AG08395 (cell line): ENCODE measurements at regions not wholly inside any gene's neighbourhood (a gene's known extent, or its start where the extent isn't known, plus 50 kb on each side); places are given as distances from the start of the nearest gene placed in this dataset.
"Not testable (repeated sequence)": the region's sequence is repeated elsewhere in the genome, so short reads cannot be mapped to it uniquely, and the experiment has no call there.

Experiments
- DNase-seq: peaks from one replicate; pipeline ENCODE4 v3.0.0; 2012; ENCODE audit warnings: mixed read lengths, low spot score

DNA sequence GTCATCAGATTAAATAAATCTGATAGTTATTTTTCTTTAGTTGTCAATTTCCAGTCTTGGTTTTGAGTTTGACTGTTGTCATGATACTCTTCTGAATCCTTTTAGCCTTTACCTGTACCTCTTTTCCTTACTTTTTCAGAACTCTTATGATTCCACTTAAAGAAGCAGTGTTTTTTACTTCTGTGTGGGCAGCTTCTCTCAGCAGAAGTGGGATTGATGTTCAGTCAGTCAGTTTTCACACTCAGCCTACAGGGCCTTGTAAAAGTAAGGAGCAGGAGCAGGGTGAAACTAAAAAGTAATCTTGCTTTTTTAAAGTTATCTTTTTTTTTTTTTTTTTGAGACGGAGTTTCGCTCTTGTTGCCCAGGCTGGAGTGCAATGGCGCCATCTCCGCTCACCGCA is 75.1 kb downstream of the HAUS1 start:
- DNase-seq = no peak

- DNase-seq = no peak
These were observed 78.6 kb downstream of the HAUS1 start for GRCh38 chr18:46182633-46183358.

GRCh38 chr18:46184296-46184695 is 80.1 kb downstream of the HAUS1 start:
- not testable (repeated sequence) for DNase-seq

DNA sequence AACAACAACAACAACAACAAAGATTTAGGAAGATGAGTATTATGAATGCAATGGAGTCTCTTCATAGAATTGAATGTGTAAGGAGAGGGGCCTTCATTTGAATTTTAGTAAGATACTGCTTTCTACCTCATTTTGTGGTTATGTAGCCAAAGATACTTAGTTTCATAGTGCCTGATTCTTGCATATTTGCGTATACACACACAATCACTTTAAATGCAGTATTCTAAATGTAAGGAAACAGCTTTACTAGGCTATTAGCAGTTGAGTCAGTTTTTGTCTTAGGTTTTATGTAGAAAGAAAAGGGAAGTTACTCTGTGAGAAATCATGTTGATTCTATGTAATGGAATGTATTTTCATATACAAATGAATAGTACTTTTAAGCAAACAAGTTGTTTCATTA is 80.5 kb downstream of the HAUS1 start:
- DNase-seq = no peak

- no peak for DNase-seq
These were observed 86.5 kb downstream of the HAUS1 start for GRCh38 chr18:46190667-46191066.

- DNase-seq = no peak
These were observed 92.5 kb downstream of the HAUS1 start for GRCh38 chr18:46196627-46197243.

DNA sequence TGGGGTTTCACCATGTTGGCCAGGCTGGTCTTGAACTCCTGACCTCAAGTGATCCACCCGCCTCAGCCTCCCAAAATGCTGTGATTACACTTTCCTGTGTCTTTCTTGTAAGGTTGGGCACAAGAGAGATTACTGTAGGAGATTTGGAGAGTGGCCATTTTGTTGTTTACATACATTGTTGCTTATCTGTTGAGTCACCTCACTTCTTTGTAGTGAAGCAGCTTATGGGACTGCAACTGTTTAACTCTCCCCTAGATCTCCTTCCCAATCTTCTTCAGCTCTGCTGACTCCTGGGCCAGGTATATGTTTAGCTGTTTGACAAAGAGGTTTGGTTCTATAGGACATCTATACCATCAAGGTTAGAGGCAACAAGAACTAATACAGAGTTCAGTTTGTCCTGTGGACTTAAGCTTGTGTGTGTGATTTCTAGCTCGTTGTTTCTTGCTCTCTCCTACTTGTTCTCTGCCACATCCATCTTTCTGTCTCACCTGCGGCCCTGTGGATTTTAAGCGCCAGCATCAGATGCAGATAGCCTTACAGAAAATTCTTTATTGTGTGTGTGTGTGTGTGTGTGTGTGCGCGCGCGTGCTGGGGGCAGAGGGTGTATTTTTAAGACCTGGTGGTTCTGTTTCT is 95.4 kb downstream of the HAUS1 start:
- no peak for DNase-seq

GRCh38 chr18:46200178-46201055 is 96.2 kb downstream of the HAUS1 start:
- DNase-seq = not testable (repeated sequence)

DNA sequence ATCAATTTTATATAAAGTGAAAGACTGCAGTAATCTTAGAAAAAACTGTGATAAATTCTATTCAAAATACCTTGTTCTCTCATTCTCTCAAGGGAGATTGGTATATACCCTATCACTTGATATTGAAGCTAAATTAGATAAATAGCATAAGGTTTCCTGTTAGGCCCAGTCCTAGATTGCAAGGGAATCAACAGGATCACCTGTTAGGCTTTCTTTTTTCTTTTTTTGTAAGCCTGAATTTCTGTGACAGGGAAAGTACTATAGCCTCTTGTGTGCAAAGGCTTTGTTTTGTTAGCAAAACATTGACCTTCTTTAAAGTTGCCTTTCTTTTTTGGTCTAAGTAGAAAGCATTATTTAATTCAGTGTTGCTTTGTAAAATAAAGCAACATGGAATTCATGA is 100.0 kb downstream of the HAUS1 start:
- no peak for DNase-seq

- no peak for DNase-seq
These were observed 103.8 kb downstream of the HAUS1 start for GRCh38 chr18:46207985-46208384.

- DNase-seq = no peak
These were observed 105.0 kb downstream of the HAUS1 start for GRCh38 chr18:46209161-46209560.

DNA sequence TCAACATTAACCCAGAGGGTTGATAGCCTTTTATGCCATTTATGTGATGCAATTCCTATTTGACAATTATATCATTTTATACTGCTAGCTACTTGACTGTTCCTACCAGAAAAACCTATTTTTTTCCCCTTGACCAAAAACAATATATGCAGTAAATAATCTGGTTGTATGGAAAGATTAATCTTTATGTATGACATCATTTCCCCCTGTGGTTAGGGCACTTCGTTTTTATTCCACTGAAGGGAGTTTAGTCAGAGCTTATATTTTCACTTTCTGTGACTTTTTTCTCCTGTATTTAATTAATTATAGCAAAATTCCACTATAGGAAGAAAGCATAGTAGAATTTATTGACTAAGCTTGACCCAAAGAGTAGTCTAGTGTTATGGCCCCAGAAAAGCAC is 107.6 kb downstream of the HAUS1 start:
- DNase-seq = peak; percentile 46

GRCh38 chr18:46212398-46212797 is 108.2 kb downstream of the HAUS1 start:
- DNase-seq = no peak

GRCh38 chr18:46213295-46213694 is 109.1 kb downstream of the HAUS1 start:
- DNase-seq = peak; percentile 11

DNA sequence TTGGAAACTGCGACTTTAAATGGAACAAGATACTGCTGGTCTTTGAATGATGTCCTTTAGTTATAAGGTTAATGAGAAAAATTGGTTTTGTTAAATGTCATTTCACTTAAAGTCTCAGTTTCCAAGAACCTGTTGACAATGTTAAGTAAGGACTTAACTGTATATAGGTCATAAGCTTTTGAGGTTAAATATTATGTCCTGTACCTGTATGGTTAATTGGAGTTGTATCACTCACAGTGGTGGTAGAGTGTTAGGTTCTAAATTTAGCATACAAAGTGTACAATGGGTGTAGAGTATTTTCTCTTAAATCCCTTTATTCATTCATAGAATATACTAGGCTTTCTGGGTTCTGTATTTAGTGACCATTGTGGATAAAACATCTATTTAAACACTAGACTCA is 110.2 kb downstream of the HAUS1 start:
- no peak for DNase-seq

DNA sequence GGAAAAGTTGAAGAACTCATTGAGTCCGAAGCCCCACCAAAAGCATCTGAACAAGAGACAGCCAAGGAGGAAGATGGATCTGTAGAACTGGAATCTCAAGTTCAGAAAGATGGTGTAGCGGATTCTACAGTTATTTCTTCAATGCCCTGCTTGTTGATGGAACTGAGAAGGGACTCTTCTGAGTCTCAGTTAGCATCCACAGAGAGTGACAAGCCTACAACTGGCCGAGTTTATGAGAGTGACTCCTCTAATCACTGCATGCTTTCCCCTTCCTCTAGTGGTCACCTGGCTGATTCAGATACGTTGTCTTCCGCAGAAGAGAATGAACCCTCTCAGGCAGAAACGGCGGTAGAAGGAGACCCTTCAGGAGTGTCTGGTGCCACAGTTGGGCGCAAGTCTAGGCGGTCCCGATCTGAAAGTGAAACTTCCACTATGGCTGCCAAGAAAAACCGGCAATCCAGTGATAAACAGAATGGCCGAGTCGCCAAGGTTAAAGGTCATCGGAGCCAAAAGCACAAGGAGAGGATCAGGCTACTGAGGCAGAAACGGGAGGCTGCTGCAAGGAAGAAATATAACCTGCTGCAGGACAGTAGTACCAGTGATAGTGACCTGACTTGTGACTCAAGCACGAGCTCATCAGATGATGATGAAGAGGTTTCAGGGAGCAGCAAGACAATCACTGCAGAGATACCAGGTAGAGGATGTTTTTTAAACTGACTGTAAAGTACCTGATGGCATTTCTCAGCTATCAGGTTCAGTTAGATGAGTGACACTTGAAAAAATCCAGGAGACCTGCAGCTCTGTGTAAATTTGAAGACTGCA is 111.9 kb downstream of the HAUS1 start:
- DNase-seq = no peak

DNA sequence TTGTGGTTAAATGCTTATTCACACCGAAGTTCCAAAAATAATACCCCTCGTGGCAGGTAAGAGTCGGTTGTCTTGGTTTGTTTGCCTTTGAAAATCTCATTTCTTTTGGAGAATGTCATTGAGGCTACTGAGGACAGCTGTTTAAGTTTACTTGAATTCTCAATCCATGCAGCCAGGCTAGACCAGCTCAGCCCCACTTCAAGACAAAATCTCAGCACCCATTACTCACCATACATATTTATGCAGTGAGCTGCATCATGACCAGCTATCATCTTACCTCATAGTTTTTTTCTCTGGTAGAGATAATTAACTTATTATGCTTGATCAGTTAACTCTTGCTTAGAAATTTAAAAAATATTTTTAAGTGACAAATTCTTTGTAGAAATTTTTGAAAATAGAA is 115.9 kb downstream of the HAUS1 start:
- peak; percentile 71 for DNase-seq

DNA sequence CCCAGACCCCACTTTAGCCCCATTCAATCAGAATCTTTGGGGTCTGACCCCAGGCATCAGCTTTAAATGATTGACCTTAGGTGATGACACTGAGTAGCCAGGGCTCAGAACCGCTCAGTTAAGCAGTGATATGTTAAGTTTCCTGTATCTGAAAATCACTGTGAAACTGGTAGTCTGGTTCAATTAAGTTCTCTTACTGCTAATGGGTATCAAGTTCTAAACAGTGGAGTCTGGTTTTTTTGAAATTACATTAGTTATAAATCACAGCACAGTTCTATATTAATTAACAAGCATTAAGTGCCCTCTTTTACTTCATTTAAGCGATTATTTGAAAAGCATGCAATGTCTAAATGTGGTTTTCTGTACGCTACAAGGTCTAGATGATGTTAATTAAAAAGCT is 117.9 kb downstream of the HAUS1 start:
- no peak for DNase-seq

GRCh38 chr18:46222710-46223360 is 118.7 kb downstream of the HAUS1 start:
- DNase-seq = no peak

- no peak for DNase-seq
These were observed 120.1 kb downstream of the HAUS1 start for GRCh38 chr18:46224181-46224775.

DNA sequence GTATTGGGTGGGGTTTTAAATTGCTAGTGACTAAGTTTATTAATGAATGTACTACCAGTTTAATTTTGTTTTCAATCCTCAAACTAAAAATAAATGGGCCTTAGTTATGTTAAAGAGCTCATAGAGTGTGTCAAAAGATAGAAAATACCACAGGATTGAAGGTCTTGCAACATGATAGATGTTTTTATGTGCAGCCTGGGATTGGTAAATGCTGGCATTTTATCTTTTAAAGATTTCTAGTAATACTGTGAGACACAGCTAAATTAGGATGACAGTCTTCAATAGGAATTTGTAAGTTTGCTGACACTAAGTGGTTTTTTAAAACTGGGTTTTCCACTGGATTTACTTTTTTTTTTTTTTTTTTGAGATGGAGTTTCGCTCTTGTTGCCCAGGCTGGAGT is 122.3 kb downstream of the HAUS1 start:
- peak; percentile 52 for DNase-seq
